Endothelial cell of umbilical vein (primary cell): ENCODE measurements at regions not wholly inside any gene's neighbourhood (a gene's known extent, or its start where the extent isn't known, plus 50 kb on each side); places are given as distances from the start of the nearest gene placed in this dataset.

Experiments used
- BruUV-seq: library from RNA; stranded (reverse); fragments of 400-500 nt; replicated peaks from 2 replicates; lab custom pipeline; 2021; lab: Mats Ljungman, UMichigan
- CTCF ChIA-PET: fragments of 300-600, 350-600 bp; sonication (Branson Sonifier 250); formaldehyde crosslinking; loops from one replicate; lab custom pipeline; 2021; ENCODE audit warnings: antibody characterized with exemption, inconsistent platforms; lab: Charles Lee
- POLR2A ChIA-PET: fragments of 300-600, 350-600 bp; sonication (Branson Sonifier 250); formaldehyde crosslinking; loops from one replicate; lab custom pipeline; 2021; ENCODE audit warnings: antibody characterized with exemption, inconsistent platforms; lab: Charles Lee
- DNase-seq: peaks from one replicate; pipeline ENCODE4 v3.0.0-alpha.2; 2011; ENCODE audit warnings: low read depth, low spot score
- FAIRE-seq: peaks from 2 replicates; lab custom pipeline; 2011; peaks lifted over from hg19 to GRCh38; lab: Jason Lieb, UNC
- H2AFZ ChIP-seq: 2 replicates; pipeline ENCODE4 v1.6.0; 2012; ENCODE audit warnings: low read depth, low read length, control low read depth, inconsistent platforms
- H3K27ac ChIP-seq: 2 replicates; pipeline ENCODE4 v1.5.1; 2011; ENCODE audit warnings: low read depth, mild to moderate bottlenecking, control low read depth, low read length, moderate library complexity; ENCODE audit not compliant: insufficient read depth
- H3K27me3 ChIP-seq, 2 experiments: 2 replicates each; pipeline versions ENCODE4 v1.6.0 to v1.6.1; 2011; ENCODE audit warnings: low read length in 2 of 2, mixed read lengths in 1 of 2; ENCODE audit not compliant: control insufficient read depth in 2 of 2, insufficient read depth in 2 of 2
- H3K36me3 ChIP-seq, 2 experiments: 2 replicates in 1 of 2; 3 replicates in 1 of 2; pipeline ENCODE4 v1.5.1; 2011; ENCODE audit warnings: low read length in 2 of 2, mild to moderate bottlenecking in 1 of 2, moderate library complexity in 1 of 2; ENCODE audit not compliant: control insufficient read depth in 2 of 2, insufficient read depth in 2 of 2; ENCODE audit errors: extremely low read depth in 1 of 2
- H3K4me1 ChIP-seq: 3 replicates; pipeline ENCODE4 v1.5.1; 2011; ENCODE audit warnings: mild to moderate bottlenecking, low read length; ENCODE audit not compliant: control insufficient read depth, insufficient read depth; ENCODE audit errors: extremely low read depth
- H3K4me2 ChIP-seq: 2 replicates; pipeline ENCODE4 v1.6.1; 2011; ENCODE audit warnings: low read length, control low read depth, mixed read lengths; ENCODE audit not compliant: insufficient read depth
- H3K4me3 ChIP-seq, 3 experiments: fragments of 200-600 bp in 1 of 3; sonication (generic), shearing (Covaris generic) in 1 of 3; replicated peaks in 1 of 3; 2 replicates each; pipeline ENCODE4 v1.5.1; 2011 to 2016; ENCODE audit warnings: control low read depth in 3 of 3, low read length in 3 of 3, mild to moderate bottlenecking in 2 of 3, inconsistent platforms in 1 of 3, low read depth in 1 of 3, moderate library complexity in 1 of 3; ENCODE audit not compliant: insufficient read depth in 1 of 3
- H3K79me2 ChIP-seq: 2 replicates; pipeline ENCODE4 v1.6.0; 2012; ENCODE audit warnings: low read length, inconsistent platforms; ENCODE audit not compliant: control insufficient read depth, insufficient read depth
- H3K9ac ChIP-seq: replicated peaks from 2 replicates; pipeline ENCODE3; 2011; ENCODE audit warnings: low read length, control low read depth; ENCODE audit not compliant: insufficient read depth; ENCODE audit errors: extremely low read depth
- H3K9me1 ChIP-seq: replicated peaks from 3 replicates; pipeline ENCODE4 v1.6.0; 2011; ENCODE audit warnings: mild to moderate bottlenecking, low read length; ENCODE audit not compliant: control insufficient read depth, insufficient read depth; ENCODE audit errors: extremely low read depth
- H3K9me3 ChIP-seq: replicated peaks from 2 replicates; pipeline ENCODE4 v1.5.1; 2012; ENCODE audit warnings: low read length, inconsistent platforms; ENCODE audit not compliant: control insufficient read depth, insufficient read depth
- H4K20me1 ChIP-seq: replicated peaks from 2 replicates; pipeline ENCODE3; 2011; ENCODE audit warnings: mild to moderate bottlenecking, low read length; ENCODE audit not compliant: control insufficient read depth, insufficient read depth; ENCODE audit errors: extremely low read depth
- CTCF ChIP-seq, 2 donors: IDR thresholded peaks; 1 replicate in 1 of 2; 2 replicates in 1 of 2; pipeline ENCODE4 v1.5.1; 2011; ENCODE audit warnings: low read length in 2 of 2, mild to moderate bottlenecking in 2 of 2, moderate library complexity in 2 of 2, control low read depth in 1 of 2, inconsistent platforms in 1 of 2, low read depth in 1 of 2; ENCODE audit not compliant: insufficient read depth in 1 of 2; ENCODE audit errors: extremely low read depth in 1 of 2
- EZH2 ChIP-seq: IDR thresholded peaks from 2 replicates; pipeline ENCODE4 v1.6.1; 2012; ENCODE audit warnings: borderline replicate concordance, low read depth, mild to moderate bottlenecking, moderate library complexity, low read length, inconsistent platforms; ENCODE audit not compliant: severe bottlenecking
- FOS ChIP-seq: IDR thresholded peaks from 2 replicates; pipeline ENCODE4 v1.6.1; 2011; ENCODE audit warnings: mild to moderate bottlenecking, low read length, moderate library complexity, borderline replicate concordance; ENCODE audit not compliant: insufficient read depth
- GATA2 ChIP-seq: IDR thresholded peaks from 2 replicates; pipeline ENCODE4 v1.7.0; 2011; ENCODE audit warnings: low read depth, mild to moderate bottlenecking, moderate library complexity, mixed read lengths, low read length; ENCODE audit not compliant: insufficient read length, insufficient read depth
- JUN ChIP-seq: IDR thresholded peaks from 2 replicates; pipeline ENCODE4 v1.6.1; 2011; ENCODE audit warnings: borderline replicate concordance, low read depth; ENCODE audit not compliant: insufficient read length, insufficient read depth
- MAX ChIP-seq: IDR thresholded peaks from 2 replicates; pipeline ENCODE4 v1.6.1; 2011; ENCODE audit not compliant: insufficient read depth, insufficient read length
- MYC ChIP-seq: IDR thresholded peaks from one replicate; pipeline ENCODE4 v1.6.1; 2011; ENCODE audit warnings: mild to moderate bottlenecking, low read depth, low read length
- POLR2A ChIP-seq: IDR thresholded peaks from 2 replicates; pipeline ENCODE4 v1.6.1; 2012; ENCODE audit warnings: low read depth, mild to moderate bottlenecking, control low read depth, low read length
- POLR2AphosphoS5 ChIP-seq: IDR thresholded peaks from 2 replicates; pipeline ENCODE4 v1.6.1; 2012; ENCODE audit warnings: low read depth, mild to moderate bottlenecking, control low read depth, low read length, moderate library complexity; ENCODE audit not compliant: insufficient read depth
- dilution Hi-C: fragments of 300-500 bp; cut with MboI; formaldehyde crosslinking; loops from one replicate; pipeline ENCODE4 v1.15.0; 2019; ENCODE audit warnings: low sequenced_read_pairs; ENCODE audit not compliant: extremely low pct_ligation_motif_present
- intact Hi-C: fragments of 100-400 bp; cut with micrococcal nuclease; formaldehyde crosslinking; loops from one replicate; pipeline ENCODE4 v1.10.0; 2022

DNA sequence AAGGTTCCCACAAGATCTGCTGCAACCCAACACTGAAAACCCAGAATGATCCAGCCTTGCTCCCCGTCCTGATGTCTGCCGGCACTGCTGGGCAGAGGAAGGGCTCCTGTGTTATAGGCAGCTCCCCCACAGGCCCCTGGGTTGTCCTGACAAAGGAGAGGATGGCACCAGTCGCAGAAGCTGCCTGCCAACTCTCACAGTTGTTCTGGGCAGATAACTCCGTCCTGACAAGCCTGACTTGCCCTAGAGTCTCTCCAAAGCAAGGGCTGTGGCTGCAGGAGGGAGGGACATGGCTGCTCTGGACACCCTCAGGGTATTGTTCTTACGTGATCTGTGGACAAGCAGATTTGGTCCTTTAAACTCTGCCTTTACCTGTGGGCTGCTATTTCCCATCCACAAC, 243.8 kb downstream of the CDH26 start:
- H2AFZ ChIP-seq: no peak overlapping the region
- H3K36me3 ChIP-seq: no peaks in the 10 kb centered on the region
- H3K4me1 ChIP-seq: no peaks in the 10 kb centered on the region
- no peak overlapping the region for H3K27ac ChIP-seq
- POLR2A ChIA-PET: no interaction called here
- no peak for FAIRE-seq
- dilution Hi-C loops (no loop called here), intact Hi-C loops (no loop called here)
- no peak overlapping the region for H3K9ac ChIP-seq
- no peaks in the 10 kb centered on the region for H3K9me3 ChIP-seq
- no peaks in the 10 kb centered on the region for H3K9me1 ChIP-seq
- no peaks in the 10 kb centered on the region for H4K20me1 ChIP-seq
- BruUV-seq: no TSS peak
- no peak for TF ChIP-seq POLR2A
- no peak for TF ChIP-seq EZH2
- no peak for TF ChIP-seq CTCF (IDR thresholded peaks at IDR 0.05; ENCODE audit: extremely low read depth in 1 of 2, insufficient read depth in 1 of 2, low read depth in 1 of 2, low read length in 2 of 2)
- TF ChIP-seq MYC: no peak
- no peak for TF ChIP-seq JUN
- TF ChIP-seq MAX: no peak
- no peak for TF ChIP-seq GATA2
- TF ChIP-seq FOS: no peak
- TF ChIP-seq POLR2AphosphoS5: no peak
- no peak for DNase-seq
- CTCF ChIA-PET: no interaction called here
- H3K4me2 ChIP-seq: no peak overlapping the region
- H3K27me3 ChIP-seq: no peaks in the 10 kb centered on the region
- no peaks in the 10 kb centered on the region for H3K79me2 ChIP-seq
- H3K4me3 ChIP-seq: no peak overlapping the region
